WTC11 (cell line): ENCODE measurements at regions not wholly inside any gene's neighbourhood (a gene's known extent, or its start where the extent isn't known, plus 50 kb on each side); places are given as distances from the start of the nearest gene placed in this dataset.

Experiments used
- ATAC-seq: fragments of 200-7000 bp; cut with Tn5 transposase; 2 replicates; pipeline ENCODE4 v1.10.0; 2021; ENCODE audit warnings: mild to moderate bottlenecking, moderate library complexity
- CTCF ChIA-PET: fragments of 300-600 bp; sonication (Branson Sonifier 250); formaldehyde crosslinking; loops from one replicate; lab custom pipeline; 2021; ENCODE audit warnings: antibody characterized with exemption; lab: Charles Lee
- POLR2A ChIA-PET: fragments of 350-600 bp; sonication (Branson Sonifier 250); formaldehyde crosslinking; loops from one replicate; lab custom pipeline; 2021; ENCODE audit warnings: antibody characterized with exemption; lab: Charles Lee
- DNase-seq: peaks from one replicate; pipeline ENCODE4 v3.0.0; 2021; ENCODE audit warnings: low spot score
- H3K27ac Mint-ChIP-seq: 2 replicates; pipeline ENCODE4 v1.8.0; 2021; ENCODE audit warnings: mixed read lengths
- H3K27me3 Mint-ChIP-seq: 2 replicates; pipeline ENCODE4 v1.8.0; 2021; ENCODE audit warnings: low read depth, mild to moderate bottlenecking, moderate library complexity, mixed read lengths
- H3K36me3 Mint-ChIP-seq: 2 replicates; pipeline ENCODE4 v1.8.0; 2021; ENCODE audit warnings: mixed read lengths
- H3K4me1 Mint-ChIP-seq: 2 replicates; pipeline ENCODE4 v1.8.0; 2022; ENCODE audit warnings: mixed read lengths
- H3K4me3 Mint-ChIP-seq: 2 replicates; pipeline ENCODE4 v1.8.0; 2021; ENCODE audit warnings: mild to moderate bottlenecking, moderate library complexity, mixed read lengths
- H3K9me3 Mint-ChIP-seq: 2 replicates; pipeline ENCODE4 v1.8.0; 2021; ENCODE audit warnings: mixed read lengths
- ARID4B ChIP-seq: sonication (generic); formaldehyde crosslinking; IDR thresholded peaks from 2 replicates; pipeline ENCODE4 v1.8.0; 2023; ENCODE audit warnings: missing genetic modification reagents, mild to moderate bottlenecking, borderline replicate concordance
- ATF2 ChIP-seq: sonication (generic); formaldehyde crosslinking; IDR thresholded peaks from 2 replicates; pipeline ENCODE4 v1.8.1; 2022; ENCODE audit warnings: low read depth, missing genetic modification reagents, borderline replicate concordance
- CBFB ChIP-seq: sonication (generic); formaldehyde crosslinking; IDR thresholded peaks from 2 replicates; pipeline ENCODE4 v1.8.1; 2022; ENCODE audit warnings: mild to moderate bottlenecking, low read depth, missing genetic modification reagents
- GABPB1 ChIP-seq: sonication (generic); formaldehyde crosslinking; IDR thresholded peaks from 2 replicates; pipeline ENCODE4 v1.8.1; 2023; ENCODE audit warnings: mild to moderate bottlenecking, missing genetic modification reagents
- GTF2I ChIP-seq: fragments of 250-450 bp; sonication (Bioruptor Pico); conservative IDR thresholded peaks from 2 replicates; pipeline ENCODE4 v1.4.0; 2021; ENCODE audit warnings: mild to moderate bottlenecking
- JAZF1 ChIP-seq: fragments of 250-450 bp; sonication (Bioruptor Pico); IDR thresholded peaks from 2 replicates; pipeline ENCODE4 v1.9.0; 2021; ENCODE audit warnings: moderate library complexity, mild to moderate bottlenecking, inconsistent platforms
- NR2C2 ChIP-seq: sonication (generic); formaldehyde crosslinking; IDR thresholded peaks from 2 replicates; pipeline ENCODE4 v1.8.0; 2022; ENCODE audit warnings: mild to moderate bottlenecking, missing genetic modification reagents
- OVOL2 ChIP-seq: fragments of 250-450 bp; sonication (Bioruptor Pico); IDR thresholded peaks from 2 replicates; pipeline ENCODE4 v1.9.0; 2021; ENCODE audit warnings: mild to moderate bottlenecking, borderline replicate concordance
- TEAD1 ChIP-seq: sonication (generic); formaldehyde crosslinking; IDR thresholded peaks from 2 replicates; pipeline ENCODE4 v1.8.0; 2022; ENCODE audit warnings: mild to moderate bottlenecking, missing genetic modification reagents
- USF1 ChIP-seq: sonication (generic); formaldehyde crosslinking; IDR thresholded peaks from 2 replicates; pipeline ENCODE4 v1.8.0; 2022; ENCODE audit warnings: mild to moderate bottlenecking, missing genetic modification reagents
- ZMAT4 ChIP-seq: fragments of 250-450 bp; sonication (Bioruptor Pico); IDR thresholded peaks from 2 replicates; pipeline ENCODE4 v1.9.0; 2021; ENCODE audit warnings: mild to moderate bottlenecking
- ZNF138 ChIP-seq: sonication (generic); formaldehyde crosslinking; conservative IDR thresholded peaks from 2 replicates; pipeline ENCODE4 v1.8.1; 2022; ENCODE audit warnings: mild to moderate bottlenecking, moderate library complexity, missing genetic modification reagents
- ZNF219 ChIP-seq: sonication (generic); formaldehyde crosslinking; IDR thresholded peaks from 2 replicates; pipeline ENCODE4 v1.8.0; 2023; ENCODE audit warnings: missing genetic modification reagents, mild to moderate bottlenecking, borderline replicate concordance
- ZNF396 ChIP-seq: fragments of 250-450 bp; sonication (Bioruptor Pico); IDR thresholded peaks from 2 replicates; pipeline ENCODE4 v1.8.0; 2021; ENCODE audit warnings: mild to moderate bottlenecking, moderate library complexity, borderline replicate concordance
- ZNF416 ChIP-seq: fragments of 250-450 bp; sonication (Bioruptor Pico); IDR thresholded peaks from 2 replicates; pipeline ENCODE4 v1.9.0; 2021; ENCODE audit warnings: mild to moderate bottlenecking, inconsistent platforms
- ZNF671 ChIP-seq: fragments of 250-450 bp; sonication (Bioruptor Pico); IDR thresholded peaks from 2 replicates; pipeline ENCODE4 v1.8.0; 2021; ENCODE audit warnings: mild to moderate bottlenecking
- TF ChIP-seq, protein P1 (sequence below): sonication (generic); formaldehyde crosslinking; IDR thresholded peaks from 2 replicates; pipeline ENCODE4 v1.8.1; 2023; ENCODE audit warnings: mild to moderate bottlenecking, missing genetic modification reagents, moderate library complexity
- TF ChIP-seq, protein P2 (sequence below): sonication (generic); formaldehyde crosslinking; conservative IDR thresholded peaks from 2 replicates; pipeline ENCODE4 v1.8.1; 2022; ENCODE audit warnings: mild to moderate bottlenecking, missing genetic modification reagents
- TF ChIP-seq, protein P3 (sequence below): sonication (generic); formaldehyde crosslinking; conservative IDR thresholded peaks from 2 replicates; pipeline ENCODE4 v1.8.1; 2023; ENCODE audit warnings: mild to moderate bottlenecking, low read depth, missing genetic modification reagents, moderate library complexity
- TF ChIP-seq, protein P4 (sequence below): fragments of 250-450 bp; sonication (Bioruptor Pico); IDR thresholded peaks from 2 replicates; pipeline ENCODE4 v2.1.2; 2022; ENCODE audit warnings: mild to moderate bottlenecking, moderate library complexity
- TF ChIP-seq, protein P5 (sequence below): sonication (generic); formaldehyde crosslinking; IDR thresholded peaks from 2 replicates; pipeline ENCODE4 v1.8.0; 2023; ENCODE audit warnings: mild to moderate bottlenecking, missing genetic modification reagents

DNA sequence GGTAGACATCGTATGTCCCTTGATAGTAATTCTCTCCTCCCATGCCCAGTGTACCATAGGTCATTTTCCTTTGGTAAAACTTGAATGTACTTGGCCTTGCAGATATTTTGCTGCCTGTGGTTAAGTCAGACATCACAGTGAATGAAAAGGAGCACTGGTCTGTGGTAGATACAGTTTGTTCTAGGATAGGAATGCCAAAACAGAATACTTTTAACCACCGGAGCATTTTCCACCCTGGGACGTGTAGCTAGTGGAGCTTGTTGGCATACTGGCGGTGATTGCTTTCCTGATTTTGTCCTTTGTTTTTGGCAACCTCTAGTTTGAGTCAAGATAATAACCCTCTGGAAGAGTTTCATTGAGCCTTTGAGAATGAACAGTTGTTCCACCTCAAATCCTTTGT is 92.0 kb upstream of the BMPER start:
- Mint-ChIP-seq H3K4me1 (peaks cover 1% of the 10 kb centered on the region; the same call in 1 of the 2 replicates), H3K36me3 (no peaks in the 10 kb centered on the region), H3K27me3 (no peaks in the 10 kb centered on the region), H3K27ac (no peak overlapping the region), H3K4me3 (no peak overlapping the region), H3K9me3 (peaks cover 12% of the 10 kb centered on the region)
- DNase-seq, result no peak
- ATAC-seq, result no peak
- TF ChIP-seq ZNF138 (CRISPR knock-in tag), result no peak
- TF ChIP-seq GABPB1 (CRISPR knock-in tag), result no peak
- TF ChIP-seq, protein P1, sequence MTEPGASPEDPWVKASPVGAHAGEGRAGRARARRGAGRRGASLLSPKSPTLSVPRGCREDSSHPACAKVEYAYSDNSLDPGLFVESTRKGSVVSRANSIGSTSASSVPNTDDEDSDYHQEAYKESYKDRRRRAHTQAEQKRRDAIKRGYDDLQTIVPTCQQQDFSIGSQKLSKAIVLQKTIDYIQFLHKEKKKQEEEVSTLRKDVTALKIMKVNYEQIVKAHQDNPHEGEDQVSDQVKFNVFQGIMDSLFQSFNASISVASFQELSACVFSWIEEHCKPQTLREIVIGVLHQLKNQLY (CRISPR knock-in tag), result no peak
- no peak for TF ChIP-seq CBFB (CRISPR knock-in tag)
- TF ChIP-seq, protein P2, sequence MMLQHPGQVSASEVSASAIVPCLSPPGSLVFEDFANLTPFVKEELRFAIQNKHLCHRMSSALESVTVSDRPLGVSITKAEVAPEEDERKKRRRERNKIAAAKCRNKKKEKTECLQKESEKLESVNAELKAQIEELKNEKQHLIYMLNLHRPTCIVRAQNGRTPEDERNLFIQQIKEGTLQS (CRISPR knock-in tag), result no peak
- TF ChIP-seq ZNF396 (CRISPR knock-in tag), result no peak
- TF ChIP-seq, protein P3, sequence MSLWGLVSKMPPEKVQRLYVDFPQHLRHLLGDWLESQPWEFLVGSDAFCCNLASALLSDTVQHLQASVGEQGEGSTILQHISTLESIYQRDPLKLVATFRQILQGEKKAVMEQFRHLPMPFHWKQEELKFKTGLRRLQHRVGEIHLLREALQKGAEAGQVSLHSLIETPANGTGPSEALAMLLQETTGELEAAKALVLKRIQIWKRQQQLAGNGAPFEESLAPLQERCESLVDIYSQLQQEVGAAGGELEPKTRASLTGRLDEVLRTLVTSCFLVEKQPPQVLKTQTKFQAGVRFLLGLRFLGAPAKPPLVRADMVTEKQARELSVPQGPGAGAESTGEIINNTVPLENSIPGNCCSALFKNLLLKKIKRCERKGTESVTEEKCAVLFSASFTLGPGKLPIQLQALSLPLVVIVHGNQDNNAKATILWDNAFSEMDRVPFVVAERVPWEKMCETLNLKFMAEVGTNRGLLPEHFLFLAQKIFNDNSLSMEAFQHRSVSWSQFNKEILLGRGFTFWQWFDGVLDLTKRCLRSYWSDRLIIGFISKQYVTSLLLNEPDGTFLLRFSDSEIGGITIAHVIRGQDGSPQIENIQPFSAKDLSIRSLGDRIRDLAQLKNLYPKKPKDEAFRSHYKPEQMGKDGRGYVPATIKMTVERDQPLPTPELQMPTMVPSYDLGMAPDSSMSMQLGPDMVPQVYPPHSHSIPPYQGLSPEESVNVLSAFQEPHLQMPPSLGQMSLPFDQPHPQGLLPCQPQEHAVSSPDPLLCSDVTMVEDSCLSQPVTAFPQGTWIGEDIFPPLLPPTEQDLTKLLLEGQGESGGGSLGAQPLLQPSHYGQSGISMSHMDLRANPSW (CRISPR knock-in tag), result no peak
- TF ChIP-seq, protein P4, sequence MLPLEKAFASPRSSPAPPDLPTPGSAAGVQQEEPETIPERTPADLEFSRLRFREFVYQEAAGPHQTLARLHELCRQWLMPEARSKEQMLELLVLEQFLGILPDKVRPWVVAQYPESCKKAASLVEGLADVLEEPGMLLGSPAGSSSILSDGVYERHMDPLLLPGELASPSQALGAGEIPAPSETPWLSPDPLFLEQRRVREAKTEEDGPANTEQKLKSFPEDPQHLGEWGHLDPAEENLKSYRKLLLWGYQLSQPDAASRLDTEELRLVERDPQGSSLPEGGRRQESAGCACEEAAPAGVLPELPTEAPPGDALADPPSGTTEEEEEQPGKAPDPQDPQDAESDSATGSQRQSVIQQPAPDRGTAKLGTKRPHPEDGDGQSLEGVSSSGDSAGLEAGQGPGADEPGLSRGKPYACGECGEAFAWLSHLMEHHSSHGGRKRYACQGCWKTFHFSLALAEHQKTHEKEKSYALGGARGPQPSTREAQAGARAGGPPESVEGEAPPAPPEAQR (CRISPR knock-in tag), result no peak
- no peak for TF ChIP-seq JAZF1 (CRISPR knock-in tag)
- no peak for TF ChIP-seq ARID4B (CRISPR knock-in tag)
- no peak for TF ChIP-seq OVOL2 (CRISPR knock-in tag)
- TF ChIP-seq NR2C2, result no peak
- CTCF ChIA-PET, result no interaction called here
- POLR2A ChIA-PET, result no interaction called here

- Mint-ChIP-seq H3K4me3 (no peak overlapping the region), H3K27ac (no peak overlapping the region), H3K9me3 (peaks cover 12% of the 10 kb centered on the region), H3K27me3 (no peaks in the 10 kb centered on the region), H3K4me1 (no peaks in the 10 kb centered on the region), H3K36me3 (no peaks in the 10 kb centered on the region)
- DNase-seq, result no peak
- ChIA-PET POLR2A (no interaction called here), CTCF (interaction anchor here (1.0 kb wide), 1 partner anchor 118 kb away, joined by 3 read pairs; no protein-coding TSS in a partner anchor)
- ATAC-seq, result no peak
- TF ChIP-seq ATF2 (CRISPR knock-in tag), result no peak
- TF ChIP-seq GTF2I (CRISPR knock-in tag), result no peak
- no peak for TF ChIP-seq ZNF219 (CRISPR knock-in tag)
- no peak for TF ChIP-seq TEAD1 (CRISPR knock-in tag)
- no peak for TF ChIP-seq ZNF416 (CRISPR knock-in tag)
- TF ChIP-seq, protein P5, sequence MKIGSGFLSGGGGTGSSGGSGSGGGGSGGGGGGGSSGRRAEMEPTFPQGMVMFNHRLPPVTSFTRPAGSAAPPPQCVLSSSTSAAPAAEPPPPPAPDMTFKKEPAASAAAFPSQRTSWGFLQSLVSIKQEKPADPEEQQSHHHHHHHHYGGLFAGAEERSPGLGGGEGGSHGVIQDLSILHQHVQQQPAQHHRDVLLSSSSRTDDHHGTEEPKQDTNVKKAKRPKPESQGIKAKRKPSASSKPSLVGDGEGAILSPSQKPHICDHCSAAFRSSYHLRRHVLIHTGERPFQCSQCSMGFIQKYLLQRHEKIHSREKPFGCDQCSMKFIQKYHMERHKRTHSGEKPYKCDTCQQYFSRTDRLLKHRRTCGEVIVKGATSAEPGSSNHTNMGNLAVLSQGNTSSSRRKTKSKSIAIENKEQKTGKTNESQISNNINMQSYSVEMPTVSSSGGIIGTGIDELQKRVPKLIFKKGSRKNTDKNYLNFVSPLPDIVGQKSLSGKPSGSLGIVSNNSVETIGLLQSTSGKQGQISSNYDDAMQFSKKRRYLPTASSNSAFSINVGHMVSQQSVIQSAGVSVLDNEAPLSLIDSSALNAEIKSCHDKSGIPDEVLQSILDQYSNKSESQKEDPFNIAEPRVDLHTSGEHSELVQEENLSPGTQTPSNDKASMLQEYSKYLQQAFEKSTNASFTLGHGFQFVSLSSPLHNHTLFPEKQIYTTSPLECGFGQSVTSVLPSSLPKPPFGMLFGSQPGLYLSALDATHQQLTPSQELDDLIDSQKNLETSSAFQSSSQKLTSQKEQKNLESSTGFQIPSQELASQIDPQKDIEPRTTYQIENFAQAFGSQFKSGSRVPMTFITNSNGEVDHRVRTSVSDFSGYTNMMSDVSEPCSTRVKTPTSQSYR, result no peak
- TF ChIP-seq ZNF671 (CRISPR knock-in tag), result no peak
- TF ChIP-seq USF1 (CRISPR knock-in tag), result no peak
- no peak for TF ChIP-seq ZMAT4 (CRISPR knock-in tag)
- no peak for TF ChIP-seq NR2C2
Measured at GRCh38 chr7:33814400-33814799, 90.9 kb upstream of the BMPER start.
